NCI-H69 (cell line): ENCODE measurements at regions not wholly inside any gene's neighbourhood (a gene's known extent, or its start where the extent isn't known, plus 50 kb on each side); places are given as distances from the start of the nearest gene placed in this dataset.

Experiments used
- DNase-seq: peaks from one replicate; lab custom pipeline; 2025; lab: John Stamatoyannopoulos, UW

DNA sequence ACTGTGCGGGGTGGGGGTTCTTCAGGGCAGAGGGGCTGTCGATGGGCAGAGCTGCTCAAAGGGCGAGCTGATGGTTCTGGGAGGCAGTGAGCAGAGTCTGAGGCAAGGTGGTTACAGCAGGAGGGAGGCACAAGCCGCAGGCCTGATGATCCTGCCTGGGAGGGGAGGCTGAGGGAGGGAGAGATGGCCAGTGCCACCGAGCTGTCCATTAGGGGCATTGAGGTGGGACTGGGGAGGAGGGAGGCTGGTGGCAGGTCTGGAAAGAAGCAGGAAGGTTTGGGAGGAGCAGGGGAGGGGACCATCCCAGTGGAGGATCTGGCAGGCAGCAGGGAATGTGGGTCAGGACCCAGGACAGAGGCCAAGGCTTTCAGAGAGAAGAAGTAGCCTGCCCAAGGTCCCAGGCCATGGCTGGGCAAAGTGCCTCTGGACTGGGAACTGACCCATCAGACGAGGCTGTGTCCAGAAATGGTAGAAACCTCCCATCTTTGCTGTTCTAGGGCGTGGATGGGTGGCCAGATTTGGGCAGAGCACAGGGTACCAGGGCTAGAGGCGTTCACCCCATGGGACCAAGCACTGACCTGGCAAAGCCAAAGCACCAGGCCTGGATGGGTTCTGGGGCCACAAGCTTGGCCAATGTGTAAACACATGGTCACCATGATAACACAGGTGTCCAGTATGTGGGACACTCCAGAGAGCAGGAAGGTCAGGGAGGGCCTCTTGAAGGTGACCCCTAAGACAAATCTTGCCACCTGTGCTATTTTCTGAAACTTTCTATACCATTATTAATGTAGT lies 55.5 kb downstream of the INHBB start:
- DNase-seq: no peak

DNA sequence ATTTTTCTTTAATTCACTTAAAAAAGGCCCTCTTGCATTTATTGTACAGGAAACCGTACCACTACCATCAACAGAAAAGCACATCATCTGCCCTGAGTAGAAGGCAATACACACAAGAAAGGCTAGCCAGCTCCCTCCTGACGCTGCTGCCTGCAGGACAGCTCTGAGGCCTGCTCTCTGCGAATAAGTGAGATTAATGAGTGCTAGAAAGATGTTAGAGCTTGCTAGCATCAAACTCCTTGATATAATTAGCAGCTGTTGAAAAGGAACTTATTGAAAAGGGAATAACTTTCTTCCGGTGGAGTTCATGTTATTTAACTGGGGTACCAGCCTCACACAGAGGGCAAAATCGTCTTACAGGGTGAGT lies 56.1 kb downstream of the INHBB start:
- DNase-seq: no peak

DNA sequence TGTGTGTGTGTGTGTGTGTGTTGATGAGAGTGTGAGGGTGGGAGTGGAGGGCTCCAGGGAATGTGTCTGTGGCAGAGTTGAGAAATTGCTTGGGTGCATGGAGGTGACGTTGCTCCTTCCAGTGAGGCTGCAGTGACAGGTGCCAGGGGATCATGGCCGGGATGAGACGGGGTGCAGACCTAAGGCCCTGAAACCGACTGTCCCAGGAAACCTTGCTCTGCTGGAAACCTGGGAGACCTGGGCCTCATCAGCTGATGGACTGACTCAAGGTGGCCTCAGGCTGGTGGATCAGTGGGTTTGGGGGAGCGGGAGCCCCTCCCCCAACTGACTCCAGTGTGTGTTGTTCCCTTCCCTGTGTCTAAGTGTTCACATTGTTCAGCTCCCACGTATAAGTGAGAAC lies 56.6 kb downstream of the INHBB start:
- no peak for DNase-seq

DNA sequence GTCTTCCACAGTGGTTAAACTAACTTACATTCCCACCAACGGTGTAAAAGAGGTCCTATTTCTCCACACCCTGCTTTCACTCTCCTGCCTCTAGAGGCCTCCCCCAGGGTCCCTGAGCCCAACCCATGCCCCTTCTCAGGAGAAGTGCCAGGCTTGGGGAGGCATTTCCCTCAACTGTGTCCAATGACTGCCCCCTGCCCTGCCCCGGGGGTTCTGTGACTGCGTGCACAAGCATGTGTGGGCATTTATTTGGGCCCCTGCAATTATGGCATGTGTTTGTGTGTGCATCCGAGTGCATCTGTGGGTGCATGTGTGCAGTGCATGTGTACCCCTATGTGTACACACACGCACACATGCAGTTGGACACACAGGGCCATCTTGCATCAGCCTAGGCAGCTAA lies 57.3 kb downstream of the INHBB start:
- no peak for DNase-seq

DNA sequence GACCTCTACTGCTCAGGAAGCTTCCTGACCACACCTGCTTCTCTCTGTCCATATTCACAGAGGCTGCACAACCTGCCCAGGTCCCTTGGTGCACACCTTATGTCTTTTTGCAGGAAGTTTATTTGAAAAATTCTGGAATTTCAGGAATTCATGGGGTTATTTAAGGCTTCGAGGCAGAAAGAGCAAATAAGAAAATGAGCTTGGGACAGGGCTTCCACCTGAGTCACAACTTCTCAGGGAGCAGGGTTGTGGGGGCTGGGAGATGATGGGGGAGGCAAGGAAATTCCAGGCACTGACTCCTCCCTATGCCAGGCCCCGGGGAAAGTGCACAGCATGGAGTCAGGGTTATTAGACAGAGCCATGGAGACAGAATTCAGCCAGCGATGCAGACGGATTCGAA lies 57.7 kb downstream of the INHBB start:
- no peak for DNase-seq

DNA sequence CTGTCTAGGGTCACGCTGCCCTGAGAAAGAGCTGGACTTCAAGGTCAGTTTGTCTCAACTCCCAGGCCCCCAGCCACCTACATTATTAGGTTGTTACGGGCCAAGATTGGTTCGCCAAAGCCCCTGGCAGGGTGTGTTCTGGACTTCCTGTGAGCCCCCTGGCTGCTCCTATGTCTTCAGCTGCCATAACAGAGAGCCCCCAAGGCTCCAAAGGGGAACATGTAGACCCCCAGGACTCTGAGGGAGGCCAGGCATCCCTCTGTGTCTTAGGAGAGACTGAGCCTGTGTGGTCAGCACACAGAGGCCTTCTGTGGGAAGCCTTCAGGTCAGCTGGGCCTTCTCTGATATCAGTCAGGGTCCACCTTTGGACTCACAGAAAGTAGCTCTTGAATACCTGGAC lies 58.3 kb downstream of the INHBB start:
- DNase-seq: no peak

DNA sequence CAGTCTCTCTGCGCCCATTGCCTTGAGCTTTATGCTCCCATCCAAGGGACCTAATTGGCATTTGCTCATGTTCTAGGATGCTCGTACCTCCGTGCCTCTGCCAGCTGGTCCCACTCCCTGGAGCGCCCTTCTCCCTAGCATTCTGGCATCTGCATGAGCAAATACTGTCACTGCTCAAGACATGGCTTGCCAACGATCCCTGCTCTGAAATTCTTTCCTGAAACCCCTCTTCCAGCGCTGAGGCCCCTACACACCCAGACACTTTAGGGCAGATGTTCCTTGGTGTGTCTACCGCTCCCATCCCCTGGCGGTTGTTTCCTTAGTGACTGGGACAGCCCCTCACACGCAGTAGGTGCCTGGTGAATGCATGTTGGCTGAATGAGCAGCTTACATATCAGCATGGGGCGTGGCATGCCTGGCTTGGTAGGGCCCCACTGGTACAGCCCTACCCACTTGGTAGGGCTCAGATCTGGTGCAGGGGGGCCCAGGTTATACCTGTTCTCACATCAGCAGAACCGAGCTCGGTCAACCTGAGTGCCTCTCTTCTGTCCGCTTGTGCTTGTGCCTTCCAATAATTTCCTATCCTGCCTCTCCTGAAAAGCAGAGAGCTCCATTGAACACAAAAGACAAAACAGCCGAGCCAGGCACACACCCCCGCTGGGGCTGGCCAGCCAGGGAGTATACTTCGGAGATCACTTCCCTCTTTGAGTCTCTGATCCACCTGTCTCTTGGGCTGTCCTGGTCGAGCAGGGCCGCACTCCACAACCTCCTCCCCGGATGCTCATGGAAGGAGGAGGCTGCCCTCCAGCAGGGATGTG lies 59.2 kb downstream of the INHBB start:
- no peak for DNase-seq

DNA sequence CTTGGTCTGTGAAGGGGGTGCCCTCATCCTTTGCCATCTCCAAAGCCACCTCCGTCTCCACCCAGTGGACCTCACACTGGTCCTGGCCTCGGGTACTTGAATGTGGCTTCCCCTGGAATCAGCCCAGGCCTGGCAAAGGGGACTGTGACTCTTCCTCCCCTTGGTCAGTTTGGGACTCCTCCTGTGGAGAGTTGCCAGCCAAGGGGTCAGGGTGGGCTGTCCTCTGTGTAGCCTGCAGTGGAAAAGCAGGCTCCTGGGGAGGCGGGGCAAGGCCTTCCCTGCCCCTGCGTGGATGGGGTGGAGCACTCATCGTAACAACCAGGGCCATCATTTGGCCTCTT lies 59.8 kb downstream of the INHBB start:
- DNase-seq: no peak

DNA sequence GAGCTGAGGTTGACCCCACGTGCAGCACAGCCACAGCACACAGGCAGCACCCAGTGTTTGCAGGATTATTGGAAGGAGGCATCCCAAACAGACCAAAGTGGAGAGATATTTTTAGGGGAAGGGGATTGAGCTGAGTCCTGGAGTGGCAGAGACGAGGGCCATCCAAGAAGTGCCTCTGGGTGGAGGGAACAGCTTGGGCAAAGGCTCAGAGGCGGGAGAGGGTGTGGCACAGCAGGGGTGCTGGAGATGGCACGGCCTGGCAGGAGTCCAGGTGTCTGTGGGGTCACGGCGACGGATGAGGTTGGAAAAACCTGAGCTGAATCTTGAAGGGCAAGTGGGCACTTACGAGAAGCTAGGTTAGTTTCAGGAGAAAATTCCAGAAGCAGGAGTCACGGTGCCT lies 60.6 kb downstream of the INHBB start:
- DNase-seq: no peak

DNA sequence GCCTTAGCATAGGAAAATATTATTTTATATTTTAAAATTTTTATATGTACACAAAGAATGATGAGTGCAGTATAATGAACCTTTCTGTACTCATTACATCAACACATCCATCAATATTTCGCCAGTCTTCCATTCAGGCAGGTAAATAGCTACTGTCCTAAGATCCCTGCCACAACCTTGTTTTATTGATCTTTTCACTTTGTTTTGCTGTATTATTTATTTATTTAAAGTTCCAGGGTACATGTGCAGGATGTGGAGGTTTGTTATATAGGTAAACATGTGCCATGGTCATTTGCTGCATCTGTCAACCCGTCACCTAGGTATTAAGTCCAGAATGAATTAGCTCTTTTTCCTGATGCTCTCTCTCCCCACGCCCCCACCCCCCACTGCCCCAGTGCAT lies 64.6 kb downstream of the INHBB start:
- no peak for DNase-seq

DNA sequence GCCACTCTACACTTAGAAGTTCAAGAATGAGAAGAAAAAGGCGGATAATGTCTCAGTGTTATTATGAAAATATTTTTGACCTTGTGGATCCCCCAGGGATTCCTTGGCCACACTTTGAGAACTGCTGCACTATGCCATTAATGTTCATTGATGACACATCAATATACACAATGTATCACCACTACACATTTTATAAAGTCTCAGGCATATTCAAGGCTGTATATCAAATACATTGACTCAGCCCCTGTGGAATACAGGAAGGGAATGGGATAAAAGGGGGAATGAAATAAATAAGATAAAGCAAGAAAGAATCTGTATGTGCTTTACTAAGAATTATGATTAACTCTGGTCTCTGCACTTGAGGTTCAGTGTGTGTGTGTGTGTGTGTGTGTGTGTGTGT lies 69.1 kb downstream of the INHBB start:
- no peak for DNase-seq

DNA sequence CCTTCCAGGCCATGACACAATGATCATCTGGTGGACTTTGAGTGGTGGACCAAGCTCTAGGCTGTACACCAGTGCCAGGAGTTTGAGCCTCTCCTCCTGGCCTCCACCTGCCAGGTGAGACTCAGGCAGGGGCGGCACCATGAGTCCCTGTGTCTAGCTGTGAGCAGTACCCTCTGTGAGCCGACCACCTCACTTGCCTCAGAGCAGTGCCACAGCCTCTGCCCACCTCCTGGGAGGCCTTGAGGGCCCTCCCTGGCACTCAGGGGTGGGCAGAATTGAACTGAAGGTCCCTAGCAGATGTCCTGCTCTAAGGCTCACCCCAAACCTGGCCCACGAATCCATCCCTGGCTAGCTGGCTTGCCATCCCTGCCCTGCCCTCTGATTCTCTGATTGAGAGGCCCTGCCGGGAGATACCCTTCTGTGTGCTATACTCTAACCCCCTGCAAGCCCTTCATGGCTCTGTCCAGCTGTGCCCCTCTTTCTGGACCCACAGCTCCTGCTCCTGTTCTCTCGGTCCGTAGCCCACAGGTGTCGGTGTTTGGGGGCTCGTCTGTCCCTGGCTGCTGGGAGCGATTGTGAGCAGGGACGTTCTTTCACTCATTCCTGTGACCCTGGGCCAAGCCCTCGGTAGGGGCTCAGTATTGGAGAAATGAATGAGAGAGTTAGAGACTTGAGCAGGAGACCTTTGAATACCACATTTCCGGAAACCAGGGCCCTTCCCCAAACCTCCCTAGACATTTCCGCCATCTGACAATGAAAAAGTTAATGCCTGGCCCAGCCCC lies 70.0 kb downstream of the INHBB start:
- DNase-seq: no peak

DNA sequence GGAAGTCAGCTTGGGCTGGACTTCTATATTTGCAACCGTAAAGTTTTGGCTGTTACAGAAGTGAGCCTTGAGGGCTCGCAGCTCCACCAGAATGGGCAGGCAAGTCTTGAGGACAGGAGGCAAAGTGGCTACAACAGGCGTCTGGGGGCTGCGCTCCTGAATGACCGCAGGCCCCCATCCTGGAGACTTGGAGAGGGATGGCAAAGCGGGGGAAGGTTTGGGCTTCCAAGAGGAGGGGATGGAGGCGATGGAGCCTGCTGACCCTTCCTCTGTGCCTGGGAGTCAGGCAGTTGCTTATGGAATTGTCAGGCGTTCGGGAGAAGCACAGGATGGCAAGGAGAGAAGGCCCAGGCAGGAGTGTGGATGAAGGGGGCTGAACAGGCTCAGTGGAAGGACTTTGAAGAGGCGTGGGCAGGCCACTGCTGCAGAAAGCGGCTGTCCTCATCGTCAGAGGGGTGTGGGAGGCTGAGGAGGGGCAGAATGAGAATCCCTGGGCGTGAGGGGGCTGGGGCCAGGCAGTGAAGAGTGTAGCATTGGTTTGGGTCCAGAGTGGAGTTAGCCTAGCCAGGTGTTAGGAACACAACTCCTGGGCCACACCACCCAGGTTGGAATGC lies 72.3 kb downstream of the INHBB start:
- DNase-seq: no peak

DNA sequence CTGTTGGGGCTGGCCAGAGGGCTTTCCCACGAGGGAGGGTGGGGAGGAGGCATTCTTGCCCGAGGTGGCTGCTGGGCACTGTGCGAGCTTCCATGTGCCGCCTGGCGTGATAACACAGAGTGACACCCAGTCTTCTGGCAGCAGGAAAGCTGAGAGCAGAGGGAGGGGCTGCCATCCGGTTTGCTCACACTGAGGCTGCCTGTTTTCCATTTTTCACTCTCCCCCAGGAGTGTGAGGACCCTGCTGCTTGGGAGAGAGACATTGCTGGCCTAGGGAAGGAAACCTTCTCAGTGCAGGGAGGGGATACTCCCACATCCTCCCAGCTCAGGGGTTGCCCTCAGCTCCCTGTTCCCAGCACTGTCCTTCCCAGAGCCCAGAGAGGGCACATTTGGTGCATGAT lies 73.1 kb downstream of the INHBB start:
- DNase-seq: no peak

DNA sequence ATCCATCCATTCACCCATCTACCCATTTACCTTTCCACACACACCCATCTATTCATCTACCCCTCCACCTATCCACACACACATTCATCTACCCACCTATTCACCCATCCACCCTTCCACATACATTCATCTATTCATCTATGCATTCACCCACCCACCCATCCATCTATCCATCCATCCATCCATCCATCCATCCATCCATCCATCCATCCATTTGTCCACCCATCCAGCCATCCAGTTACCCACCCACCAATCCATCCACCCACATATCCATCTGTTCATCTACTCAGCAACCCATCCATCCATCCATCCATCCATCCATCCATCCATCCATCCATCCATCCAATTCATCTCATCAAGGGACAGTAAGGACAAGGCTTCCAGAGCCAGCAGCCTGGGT lies 74.0 kb downstream of the INHBB start:
- no peak for DNase-seq

DNA sequence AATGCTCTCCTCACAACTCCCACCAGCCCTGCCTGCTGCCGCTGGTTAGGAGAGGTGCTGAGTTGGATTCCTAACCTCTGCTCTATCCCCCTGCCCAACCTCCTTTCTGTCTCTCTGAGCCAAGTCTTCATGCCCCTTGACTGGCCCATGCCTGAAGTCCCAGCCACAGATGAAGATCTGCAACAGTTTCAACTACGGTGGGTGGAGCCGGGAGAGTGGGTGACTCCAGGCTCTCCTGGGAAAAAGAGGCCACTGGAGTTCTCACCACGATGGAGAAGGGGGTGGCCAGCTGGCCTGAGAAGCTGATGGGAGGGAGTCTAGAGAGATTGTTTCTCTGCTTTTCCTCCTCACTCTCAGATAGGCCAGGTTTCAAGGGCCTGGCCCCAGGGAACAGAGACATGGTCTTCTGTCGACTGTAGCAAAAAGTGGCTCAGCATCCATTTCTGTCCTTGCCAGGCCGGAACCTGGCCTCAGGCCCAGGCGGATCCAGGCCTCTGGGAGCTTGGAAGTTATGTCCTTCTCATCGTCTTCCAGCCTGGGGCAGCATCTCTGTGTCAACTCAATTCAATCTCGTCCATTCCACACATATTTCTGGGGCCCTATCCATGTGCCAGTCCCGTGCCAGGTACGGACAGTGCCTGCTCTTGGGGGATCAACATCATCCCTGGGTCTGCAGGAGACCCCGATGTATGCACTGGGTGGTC lies 75.3 kb downstream of the INHBB start:
- no peak for DNase-seq

DNA sequence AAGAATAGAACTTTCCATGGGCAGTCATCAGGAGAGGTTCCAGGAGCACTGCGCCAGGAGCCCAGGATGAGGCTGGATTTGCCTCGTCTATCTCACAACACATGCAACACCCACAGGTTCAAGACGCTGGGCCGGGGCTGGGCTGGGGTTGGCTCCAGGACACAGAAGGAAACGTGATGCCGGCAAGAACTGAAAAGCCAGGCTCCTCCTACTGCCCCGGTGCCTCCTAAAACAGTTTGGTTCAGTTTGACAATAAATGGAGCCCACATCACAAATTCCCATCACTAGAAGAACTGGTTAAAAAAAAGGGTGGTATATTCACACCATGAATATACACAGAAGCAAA lies 75.9 kb downstream of the INHBB start:
- no peak for DNase-seq

DNA sequence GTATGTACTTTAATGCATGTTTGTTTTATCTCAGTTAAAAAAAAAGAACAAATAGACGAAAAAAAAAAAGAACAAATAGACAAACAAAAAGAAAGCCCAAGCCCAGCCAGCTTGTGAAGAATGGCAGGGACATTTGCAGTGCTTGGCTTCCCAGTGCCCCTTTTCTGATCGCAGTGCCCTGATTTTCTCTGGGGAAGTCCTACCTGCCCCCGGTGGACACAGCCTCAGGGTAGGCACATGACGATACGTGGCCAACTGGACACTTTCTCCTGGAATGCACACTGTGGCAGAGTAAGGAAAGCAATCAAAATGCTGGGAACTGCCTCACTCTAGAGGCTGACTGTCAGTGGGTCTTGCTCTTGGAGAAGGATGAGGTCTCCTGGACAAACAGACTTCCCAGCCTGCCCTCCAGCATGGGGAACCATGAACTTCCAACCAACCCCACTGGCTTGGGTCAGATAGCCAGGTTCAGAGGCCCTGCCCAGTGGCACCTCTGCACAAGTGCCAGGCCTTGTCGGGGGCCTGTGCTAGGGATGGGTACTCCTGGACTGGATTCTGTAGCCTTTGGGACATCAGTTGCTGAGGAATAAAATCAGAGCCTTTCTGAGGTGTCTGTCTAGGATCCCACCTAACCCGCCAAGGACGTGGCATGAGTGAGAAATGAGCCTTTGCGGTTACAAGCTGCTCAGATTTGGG lies 76.7 kb downstream of the INHBB start:
- DNase-seq: no peak

DNA sequence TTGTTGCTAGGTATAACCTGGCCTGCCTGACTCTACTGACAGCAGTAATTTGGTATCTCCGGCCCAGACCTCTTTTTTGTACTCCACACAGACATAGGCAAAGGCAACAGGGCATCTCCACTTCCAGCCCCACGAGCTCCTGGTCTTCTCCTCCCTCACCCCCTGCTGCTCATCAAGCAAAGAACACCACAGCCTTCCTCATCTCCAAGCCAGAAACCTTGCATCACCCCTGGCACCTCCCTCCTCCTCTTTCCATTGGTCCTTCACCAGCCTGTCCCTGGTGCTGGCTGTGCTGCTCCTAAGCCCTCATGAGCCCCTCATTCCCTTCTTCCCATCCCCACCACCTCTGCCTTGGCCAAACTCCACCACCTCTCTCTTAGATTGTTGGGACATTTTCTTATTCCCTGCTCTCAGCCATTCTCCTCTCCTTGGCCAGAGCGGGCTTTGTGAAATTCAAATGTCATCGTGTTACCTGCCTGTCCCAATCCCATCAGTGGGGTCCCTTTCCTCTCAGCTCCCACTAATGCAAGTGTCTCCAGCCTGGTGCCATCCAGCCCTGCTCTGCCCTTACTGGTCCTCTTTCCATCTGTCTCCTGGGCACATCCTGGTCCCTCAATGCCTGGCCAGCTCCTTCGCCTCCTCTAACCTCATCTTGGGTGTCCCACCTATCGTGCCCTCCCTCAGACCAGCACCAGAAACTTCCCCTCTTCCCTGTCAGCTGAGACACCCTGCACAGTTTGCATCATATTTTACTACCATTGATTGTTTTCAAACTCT lies 77.4 kb downstream of the INHBB start:
- no peak for DNase-seq

DNA sequence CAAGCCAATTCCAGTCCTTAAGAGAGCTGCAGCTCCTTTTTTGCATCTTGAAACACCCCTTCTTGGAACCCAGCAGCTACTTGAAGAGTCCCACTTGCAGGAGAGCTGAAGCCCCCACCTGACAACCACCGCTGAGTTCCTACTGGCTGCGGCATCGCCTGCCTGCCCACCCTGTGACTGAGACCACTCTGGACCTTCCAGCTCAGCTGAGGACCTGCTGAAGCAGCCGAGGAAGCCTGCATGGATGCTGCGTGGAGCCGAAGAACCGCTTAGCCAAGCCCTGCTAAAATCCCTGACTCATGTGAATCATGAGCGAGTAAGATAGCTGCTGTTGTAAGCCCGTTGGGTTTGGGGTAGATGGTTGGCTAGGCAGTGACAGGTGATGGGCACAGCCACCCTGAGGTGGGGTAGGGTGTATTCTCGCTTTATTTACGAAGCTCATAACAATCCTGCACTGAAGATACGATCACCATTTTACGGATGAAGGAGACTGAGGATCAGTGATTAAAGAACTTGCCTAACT lies 78.4 kb downstream of the INHBB start:
- DNase-seq: no peak
